AG04450 (cell line): ENCODE measurements at regions not wholly inside any gene's neighbourhood (a gene's known extent, or its start where the extent isn't known, plus 50 kb on each side); places are given as distances from the start of the nearest gene placed in this dataset.

Experiments used
- CTCF ChIA-PET: fragments of 300-600, 350-600 bp; formaldehyde crosslinking; extraction: SDS; loops from one replicate; lab custom pipeline; 2022; ENCODE audit warnings: antibody characterized with exemption, inconsistent platforms; lab: Charles Lee
- POLR2A ChIA-PET: fragments of 350-600 bp; formaldehyde crosslinking; extraction: SDS; loops from one replicate; lab custom pipeline; 2021; ENCODE audit warnings: antibody characterized with exemption, inconsistent platforms; lab: Yijun Ruan, JAX
- DNase-seq: peaks from one replicate; pipeline ENCODE4 v3.0.0-alpha.2; 2011; ENCODE audit warnings: low read depth, low spot score
- H3K27ac ChIP-seq: one replicate; pipeline ENCODE4 v1.5.1; 2012; ENCODE audit warnings: low read depth, low read length, control low read depth
- H3K27me3 ChIP-seq: one replicate; pipeline ENCODE4 v1.6.0; 2012; ENCODE audit warnings: low read length; ENCODE audit not compliant: control insufficient read depth, insufficient read depth
- H3K4me3 ChIP-seq: 2 replicates; pipeline ENCODE4 v1.5.1; 2011; ENCODE audit warnings: mild to moderate bottlenecking, low read depth, low read length, control low read depth
- H3K9me3 ChIP-seq: 2 replicates; pipeline ENCODE4 v1.5.1; 2012; ENCODE audit warnings: low read length; ENCODE audit not compliant: control insufficient read depth, insufficient read depth
- CTCF ChIP-seq: IDR thresholded peaks from 2 replicates; pipeline ENCODE4 v1.5.1; 2011; ENCODE audit warnings: low read depth, low read length, control low read depth, inconsistent platforms

- no peaks in the 10 kb centered on the region for H3K9me3 ChIP-seq
- DNase-seq: no peak
- TF ChIP-seq CTCF: no peak
- ChIA-PET CTCF (interaction anchor here (1.3 kb wide), 1 partner anchor 26 kb away, joined by 4 read pairs; no protein-coding TSS in a partner anchor), POLR2A (no interaction called here)
- H3K4me3 ChIP-seq: no peak overlapping the region
- H3K27me3 ChIP-seq: peaks cover 31% of the 10 kb centered on the region
- no peak overlapping the region for H3K27ac ChIP-seq
Measured at GRCh38 chr5:133842846-133843611, 125.4 kb downstream of the C5orf15 start.

GRCh38 chr5:133841831-133842750, 126.3 kb downstream of the C5orf15 start:
- Histone ChIP-seq H3K27ac (no peak overlapping the region), H3K27me3 (peaks cover 31% of the 10 kb centered on the region), H3K4me3 (no peak overlapping the region), H3K9me3 (no peaks in the 10 kb centered on the region)
- POLR2A ChIA-PET: no interaction called here
- CTCF ChIA-PET: interaction anchor here (1.3 kb wide), 1 partner anchor 27 kb away, joined by 4 read pairs; no protein-coding TSS in a partner anchor
- DNase-seq: no peak
- no peak for TF ChIP-seq CTCF

GRCh38 chr5:133840168-133840567, 128.3 kb downstream of the C5orf15 start:
- Histone ChIP-seq H3K27ac (no peak overlapping the region), H3K4me3 (no peak overlapping the region), H3K27me3 (peaks cover 28% of the 10 kb centered on the region), H3K9me3 (no peaks in the 10 kb centered on the region)
- ChIA-PET CTCF (no interaction called here), POLR2A (no interaction called here)
- no peak for TF ChIP-seq CTCF
- no peak for DNase-seq

- POLR2A ChIA-PET: no interaction called here
Measured at GRCh38 chr5:133839721-133840120, 128.7 kb downstream of the C5orf15 start.

More at GRCh38 chr5:133839721-133840120, 128.7 kb downstream of the C5orf15 start:
- peaks cover 25% of the 10 kb centered on the region for H3K27me3 ChIP-seq
- TF ChIP-seq CTCF: no peak
- no peaks in the 10 kb centered on the region for H3K9me3 ChIP-seq
- no peak for DNase-seq
- CTCF ChIA-PET: no interaction called here
- no peak overlapping the region for H3K27ac ChIP-seq
- no peak overlapping the region for H3K4me3 ChIP-seq
